HCEC 1CT (cell line): ENCODE measurements at regions not wholly inside any gene's neighbourhood (a gene's known extent, or its start where the extent isn't known, plus 50 kb on each side); places are given as distances from the start of the nearest gene placed in this dataset.
"Not testable (repeated sequence)": the region's sequence is repeated elsewhere in the genome, so short reads cannot be mapped to it uniquely, and the experiment has no call there.

Experiments
- DNase-seq: peaks from one replicate; pipeline ENCODE4 v3.0.0-alpha.2; 2017

GRCh38 chr7:47188653-47189315, 393.1 kb downstream of the TNS3 start:
- DNase-seq = no peak

DNA sequence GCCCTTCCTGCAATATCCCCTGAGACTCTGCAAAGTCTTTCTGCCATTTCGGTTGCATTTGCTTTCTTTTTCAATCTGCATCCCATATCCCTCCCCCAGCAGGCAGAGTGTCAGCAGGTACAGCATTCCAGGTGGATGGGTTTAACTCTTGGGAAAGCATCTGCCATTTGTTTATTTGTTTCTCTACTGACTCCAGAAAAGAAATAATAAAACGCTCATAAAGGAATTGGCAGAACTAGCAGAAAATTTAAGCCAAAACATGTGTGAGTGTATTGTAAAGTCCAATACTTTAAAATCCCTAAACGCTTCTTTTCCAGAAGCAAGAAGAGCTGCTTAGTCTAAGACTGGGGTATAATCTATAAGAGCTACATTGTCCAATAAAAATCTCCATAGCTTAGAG, 393.8 kb downstream of the TNS3 start:
- no peak for DNase-seq

- no peak for DNase-seq
These were observed 395.6 kb downstream of the TNS3 start for GRCh38 chr7:47186316-47186715.

GRCh38 chr7:47185839-47186238, 396.1 kb downstream of the TNS3 start:
- no peak for DNase-seq

DNA sequence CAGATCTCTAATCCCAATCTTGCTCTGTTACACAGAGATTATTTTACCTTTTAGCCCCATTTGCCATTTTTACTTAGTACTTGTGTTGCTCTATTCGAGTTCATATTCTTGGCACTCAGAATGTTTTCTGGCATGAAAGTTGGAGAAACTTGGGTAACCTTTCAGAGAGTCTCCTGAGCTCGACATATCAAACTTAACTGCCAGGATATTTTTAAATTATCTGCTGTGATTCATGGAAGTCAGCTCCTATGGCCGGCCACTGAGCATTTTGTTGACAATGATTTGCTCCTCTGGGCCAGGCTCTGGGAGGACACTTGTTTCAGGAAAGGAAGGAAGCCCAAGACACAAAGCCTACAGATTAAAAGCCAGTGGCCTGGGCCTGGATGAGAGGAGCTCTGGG, 396.7 kb downstream of the TNS3 start:
- no peak for DNase-seq

GRCh38 chr7:47183862-47184590, 397.9 kb downstream of the TNS3 start:
- DNase-seq = no peak

- no peak for DNase-seq
These were observed 400.1 kb downstream of the TNS3 start for GRCh38 chr7:47181746-47182361.

DNA sequence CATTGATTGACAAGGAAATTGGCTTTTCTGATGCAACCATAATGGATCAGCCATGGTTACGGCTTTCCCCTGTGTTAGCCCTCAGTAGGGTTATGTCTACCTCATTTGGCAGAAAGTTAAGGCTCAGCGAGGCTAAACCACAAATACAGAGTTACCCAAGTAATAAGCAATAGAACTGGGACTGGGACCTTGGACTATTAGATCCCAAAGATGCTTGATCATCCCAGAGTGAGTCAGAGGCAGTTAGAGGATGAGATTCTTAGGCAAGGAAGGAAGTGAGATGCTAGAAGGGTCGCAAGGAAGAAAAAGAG, 401.4 kb downstream of the TNS3 start:
- DNase-seq = no peak

- DNase-seq = peak; percentile 58
These were observed 401.9 kb downstream of the TNS3 start for GRCh38 chr7:47179812-47180515.

DNA sequence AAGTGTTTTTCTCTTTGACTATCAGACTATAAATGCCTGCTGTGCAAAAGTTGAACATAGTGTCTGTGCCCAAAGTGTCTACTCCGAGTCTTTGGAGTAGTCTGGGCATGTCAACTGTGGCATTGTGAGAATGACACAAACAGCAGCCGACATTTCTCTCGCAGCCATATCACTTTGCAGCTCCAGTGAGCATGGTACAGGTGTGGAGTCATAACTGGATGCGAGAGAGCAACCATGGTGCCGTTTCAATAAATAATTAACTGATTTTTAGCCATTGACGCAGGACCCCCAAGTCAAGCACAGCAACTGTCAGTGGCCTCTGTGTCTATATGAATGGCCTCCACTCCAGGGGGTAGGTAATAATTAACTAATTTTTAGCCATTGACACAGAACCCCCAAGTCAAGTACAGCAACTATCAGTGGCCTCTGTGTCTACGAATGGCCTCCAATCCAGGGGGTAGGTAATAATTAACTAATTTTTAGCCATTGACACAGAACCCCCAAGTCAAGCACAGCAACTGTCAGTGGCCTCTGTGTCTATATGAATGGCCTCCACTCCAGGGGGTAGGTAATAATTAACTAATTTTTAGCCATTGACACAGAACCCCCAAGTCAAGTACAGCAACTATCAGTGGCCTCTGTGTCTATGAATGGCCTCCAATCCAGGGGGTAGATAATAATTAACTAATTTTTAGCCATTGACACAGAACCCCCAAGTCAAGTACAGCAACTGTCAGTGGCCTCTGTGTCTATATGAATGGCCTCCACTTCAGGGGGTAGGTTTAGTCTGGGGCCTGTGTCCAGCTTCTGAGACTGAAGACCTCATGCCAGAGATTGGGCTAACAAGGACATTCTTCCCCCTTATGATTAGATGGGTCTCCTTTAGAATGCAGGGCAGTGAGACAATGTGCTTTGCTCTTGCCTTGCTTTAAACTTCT, 409.0 kb downstream of the TNS3 start:
- DNase-seq = not testable (repeated sequence)

- DNase-seq = no peak
These were observed 411.4 kb downstream of the TNS3 start for GRCh38 chr7:47170516-47170915.

DNA sequence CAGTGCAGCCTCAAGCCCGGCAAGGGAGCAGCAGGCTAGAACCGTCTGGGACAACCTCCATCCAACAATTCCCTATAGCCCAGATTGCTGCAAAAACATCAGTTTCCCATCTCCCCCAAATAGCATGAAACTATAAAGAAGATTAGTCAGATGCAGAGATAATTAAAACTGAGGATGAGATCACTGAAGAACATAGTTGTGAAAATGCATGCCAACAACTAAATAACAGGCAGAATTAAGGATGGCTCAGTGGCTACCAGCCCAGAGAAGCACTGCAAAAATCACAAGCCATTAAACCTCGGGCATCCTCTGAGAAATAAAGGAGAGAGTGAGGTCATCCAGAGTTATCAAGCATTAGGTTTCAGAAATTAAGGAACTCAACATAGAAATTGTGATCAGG, 427.1 kb downstream of the TNS3 start:
- no peak for DNase-seq

DNA sequence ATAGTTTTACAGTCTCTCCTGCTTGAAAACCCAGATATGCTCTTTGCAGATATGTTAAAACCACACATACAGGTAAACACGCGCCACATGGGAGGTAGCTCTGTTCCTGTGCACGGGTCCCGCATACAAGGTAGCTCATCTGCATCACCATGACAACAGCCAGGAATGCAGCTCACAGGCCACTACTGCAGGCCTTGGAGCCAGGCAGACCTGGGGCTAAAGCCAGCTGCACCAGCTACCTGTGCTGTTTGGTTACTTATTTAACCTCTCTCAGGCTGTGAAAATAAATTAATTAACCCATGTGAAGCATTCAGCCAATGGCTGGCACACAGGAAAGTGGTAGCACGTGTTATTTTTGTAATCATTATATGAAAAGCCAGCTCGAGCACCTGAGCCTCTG, 428.3 kb downstream of the TNS3 start:
- DNase-seq = no peak

- peak; percentile 93 for DNase-seq
These were observed 428.9 kb downstream of the TNS3 start for GRCh38 chr7:47153058-47153457.

GRCh38 chr7:47152307-47152706, 429.6 kb downstream of the TNS3 start:
- DNase-seq = no peak

- DNase-seq = peak; percentile 23
These were observed 431.2 kb downstream of the TNS3 start for GRCh38 chr7:47150497-47151260.

DNA sequence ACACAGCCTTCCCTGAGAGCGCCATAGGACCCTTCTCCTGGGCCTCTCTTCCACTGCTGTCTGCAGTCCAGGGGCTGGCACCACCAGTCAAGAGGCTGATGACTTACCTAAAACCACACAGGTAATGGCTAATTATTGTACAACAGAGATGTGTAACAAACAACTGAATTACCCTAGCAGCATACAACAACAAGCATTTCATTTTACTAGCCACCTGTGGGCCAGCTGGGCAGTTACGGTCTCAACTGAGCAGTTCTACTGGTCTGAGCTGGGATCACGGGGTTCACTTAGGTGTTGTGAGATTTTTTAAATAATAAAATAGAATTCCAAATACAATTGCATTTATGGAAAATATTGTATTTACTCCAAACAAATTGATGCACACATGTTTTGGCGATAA, 431.9 kb downstream of the TNS3 start:
- no peak for DNase-seq

DNA sequence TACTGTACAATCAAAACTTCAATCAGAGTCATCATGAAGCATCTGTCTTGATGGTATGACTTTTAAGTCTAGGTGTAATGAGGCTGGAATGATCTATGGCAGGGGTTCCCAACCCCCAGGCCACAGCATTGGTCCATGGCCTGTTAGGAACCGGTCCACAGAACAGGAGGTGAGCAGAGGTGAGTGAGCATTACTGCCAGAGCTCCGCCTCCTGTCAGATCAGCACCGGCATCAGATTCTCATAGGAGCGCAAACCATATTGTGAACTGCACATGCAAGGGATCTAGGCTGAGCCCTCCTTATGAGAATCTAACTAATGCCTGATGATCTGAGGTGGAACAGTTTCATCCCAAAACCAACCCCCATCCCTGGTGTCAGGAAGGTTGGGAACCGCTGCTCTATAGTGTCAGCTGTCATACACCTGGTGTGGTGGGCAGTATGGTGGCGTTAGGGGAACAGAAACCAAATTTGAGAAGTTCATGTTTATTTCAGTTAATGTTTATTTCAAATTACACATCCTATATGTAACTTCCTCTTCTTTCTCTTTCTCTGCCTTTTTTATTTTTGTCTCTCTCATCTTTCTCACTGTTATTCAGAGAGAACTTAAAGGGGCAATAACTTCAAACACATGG, 432.6 kb downstream of the TNS3 start:
- no peak for DNase-seq

DNA sequence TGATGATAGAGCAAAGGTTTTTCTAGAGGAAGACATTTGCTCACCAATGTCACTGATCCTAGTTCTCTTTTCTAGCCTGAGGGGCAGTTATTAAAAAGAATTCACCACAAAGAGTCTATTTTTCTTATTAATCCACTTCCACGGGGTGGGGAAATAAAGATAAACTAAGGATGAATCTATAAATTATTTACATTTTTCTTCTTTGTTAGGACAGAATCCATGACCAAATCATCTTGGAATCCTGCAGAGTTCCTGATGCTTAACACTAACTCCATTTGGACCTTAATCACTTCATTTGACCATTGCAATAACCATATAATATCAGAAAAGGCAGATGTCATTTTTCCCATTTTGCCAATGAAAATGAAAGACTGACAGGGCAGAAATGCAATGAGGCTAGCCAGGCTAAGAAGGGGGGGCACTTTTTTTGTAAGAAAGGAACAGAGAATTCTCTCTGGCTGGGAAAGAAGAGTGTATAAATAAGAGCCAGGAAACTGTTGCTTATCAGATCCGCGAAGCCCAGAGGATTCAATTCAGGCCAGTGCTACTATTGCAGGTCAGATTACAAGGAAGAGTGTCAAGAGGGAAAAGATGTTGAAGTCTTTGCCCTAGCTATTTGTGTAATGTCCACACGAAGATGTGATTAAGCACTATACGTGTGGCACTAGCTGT, 433.2 kb downstream of the TNS3 start:
- peak; percentile 13 for DNase-seq

DNA sequence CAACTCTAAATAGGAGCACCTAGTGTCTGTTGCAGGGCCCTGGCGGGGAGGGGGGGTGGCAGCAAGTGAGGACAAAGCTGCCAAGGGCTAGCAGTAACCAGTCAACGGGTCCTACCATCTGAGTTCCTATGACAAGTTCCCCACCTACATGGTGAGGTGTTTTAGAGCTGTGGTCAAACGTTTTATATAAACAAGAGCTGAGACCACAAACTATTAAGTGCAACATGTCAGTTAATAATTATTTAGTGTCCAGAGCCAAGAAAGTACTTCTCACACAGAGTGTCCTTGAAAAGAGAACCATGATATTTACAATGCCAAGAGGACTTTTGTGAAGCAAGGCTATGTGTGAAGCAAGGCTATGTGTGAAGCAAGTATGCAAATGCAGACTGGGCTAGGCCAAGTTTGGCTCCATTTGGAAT, 434.7 kb downstream of the TNS3 start:
- no peak for DNase-seq

- DNase-seq = no peak
These were observed 435.9 kb downstream of the TNS3 start for GRCh38 chr7:47145982-47146381.
